C4-2B (cell line): ENCODE measurements at regions not wholly inside any gene's neighbourhood (a gene's known extent, or its start where the extent isn't known, plus 50 kb on each side); places are given as distances from the start of the nearest gene placed in this dataset.

Experiments
- ZFX ChIP-seq: fragments of 450-650 bp; IDR thresholded peaks from 2 replicates; pipeline ENCODE4 v1.6.1; 2017
- TF ChIP-seq, protein P1 (sequence below): fragments of 450-650 bp; conservative IDR thresholded peaks from 2 replicates; pipeline ENCODE4 v1.5.1; 2017; ENCODE audit warnings: mild to moderate bottlenecking

- TF ChIP-seq, protein P1, sequence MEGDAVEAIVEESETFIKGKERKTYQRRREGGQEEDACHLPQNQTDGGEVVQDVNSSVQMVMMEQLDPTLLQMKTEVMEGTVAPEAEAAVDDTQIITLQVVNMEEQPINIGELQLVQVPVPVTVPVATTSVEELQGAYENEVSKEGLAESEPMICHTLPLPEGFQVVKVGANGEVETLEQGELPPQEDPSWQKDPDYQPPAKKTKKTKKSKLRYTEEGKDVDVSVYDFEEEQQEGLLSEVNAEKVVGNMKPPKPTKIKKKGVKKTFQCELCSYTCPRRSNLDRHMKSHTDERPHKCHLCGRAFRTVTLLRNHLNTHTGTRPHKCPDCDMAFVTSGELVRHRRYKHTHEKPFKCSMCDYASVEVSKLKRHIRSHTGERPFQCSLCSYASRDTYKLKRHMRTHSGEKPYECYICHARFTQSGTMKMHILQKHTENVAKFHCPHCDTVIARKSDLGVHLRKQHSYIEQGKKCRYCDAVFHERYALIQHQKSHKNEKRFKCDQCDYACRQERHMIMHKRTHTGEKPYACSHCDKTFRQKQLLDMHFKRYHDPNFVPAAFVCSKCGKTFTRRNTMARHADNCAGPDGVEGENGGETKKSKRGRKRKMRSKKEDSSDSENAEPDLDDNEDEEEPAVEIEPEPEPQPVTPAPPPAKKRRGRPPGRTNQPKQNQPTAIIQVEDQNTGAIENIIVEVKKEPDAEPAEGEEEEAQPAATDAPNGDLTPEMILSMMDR, result no peak
- no peak for TF ChIP-seq ZFX
These were observed 106.5 kb upstream of the LARP1 start for GRCh38 chr5:154648706-154649105.
